OCI-LY1 (cell line): ENCODE measurements at regions not wholly inside any gene's neighbourhood (a gene's known extent, or its start where the extent isn't known, plus 50 kb on each side); places are given as distances from the start of the nearest gene placed in this dataset.

ENCODE experiments used
- H2AFZ ChIP-seq: fragments of 200-600 bp; sonication (generic), shearing (Covaris generic); 2 replicates; pipeline ENCODE4 v1.6.0; 2014; ENCODE audit warnings: antibody characterized with exemption, mild to moderate bottlenecking, low read length
- H3F3A ChIP-seq: fragments of 200-600 bp; sonication (generic), shearing (Covaris generic); 2 replicates; pipeline ENCODE4 v1.6.0; 2014; ENCODE audit warnings: mild to moderate bottlenecking, antibody characterized with exemption, low read length, moderate library complexity; ENCODE audit not compliant: insufficient read depth
- H3K27ac ChIP-seq: fragments of 200-600 bp; sonication (generic); 2 replicates; pipeline ENCODE4 v1.5.1; 2014; ENCODE audit warnings: low read length, mixed run types, mild to moderate bottlenecking, low read depth; ENCODE audit not compliant: poor library complexity, severe bottlenecking
- H3K27me3 ChIP-seq: fragments of 200-600 bp; sonication (generic); 2 replicates; pipeline ENCODE4 v1.6.0; 2014; ENCODE audit warnings: antibody characterized with exemption, mild to moderate bottlenecking, low read length, moderate library complexity; ENCODE audit not compliant: insufficient read depth
- H3K36me3 ChIP-seq: fragments of 200-600 bp; sonication (generic); 2 replicates; pipeline ENCODE4 v1.6.1; 2014; ENCODE audit warnings: mild to moderate bottlenecking, antibody characterized with exemption, low read length, moderate library complexity, mixed read lengths; ENCODE audit not compliant: insufficient read depth
- H3K4me1 ChIP-seq: fragments of 200-600 bp; sonication (generic); 2 replicates; pipeline ENCODE4 v1.5.1; 2014; ENCODE audit warnings: mild to moderate bottlenecking, low read length, moderate library complexity; ENCODE audit not compliant: insufficient read depth, severe bottlenecking
- H3K4me2 ChIP-seq: fragments of 200-600 bp; sonication (generic), shearing (Covaris generic); 2 replicates; pipeline ENCODE4 v1.6.1; 2014; ENCODE audit warnings: low read length
- H3K4me3 ChIP-seq: fragments of 200-600 bp; sonication (generic); 2 replicates; pipeline ENCODE4 v1.5.1; 2014; ENCODE audit warnings: low read length, low read depth, mild to moderate bottlenecking, mixed read lengths; ENCODE audit not compliant: poor library complexity, severe bottlenecking
- H3K79me2 ChIP-seq: fragments of 200-600 bp; shearing (Covaris generic); 2 replicates; pipeline ENCODE4 v1.6.1; 2016; ENCODE audit warnings: mixed run types, low read length, mixed read lengths; ENCODE audit not compliant: insufficient read depth
- H3K9ac ChIP-seq: fragments of 200-600 bp; sonication (generic), shearing (Covaris generic); 2 replicates; pipeline ENCODE4 v1.6.1; 2014; ENCODE audit warnings: mild to moderate bottlenecking, low read length, mixed read lengths
- H3K9me2 ChIP-seq: fragments of 200-600 bp; sonication (generic), shearing (Covaris generic); 2 replicates; pipeline ENCODE4 v1.6.1; 2014; ENCODE audit warnings: low read depth, mild to moderate bottlenecking, low read length, mixed read lengths
- H3K9me3 ChIP-seq: fragments of 200-600 bp; shearing (Covaris generic); 2 replicates; pipeline ENCODE4 v1.6.1; 2014; ENCODE audit warnings: low read length, mixed read lengths
- H4K20me1 ChIP-seq: fragments of 200-600 bp; sonication (generic), shearing (Covaris generic); 2 replicates; pipeline ENCODE4 v1.6.0; 2016; ENCODE audit warnings: mild to moderate bottlenecking, low read length; ENCODE audit not compliant: insufficient read depth
- CTCF ChIP-seq: fragments of 200-600 bp; sonication (generic), shearing (Covaris generic); IDR thresholded peaks from 2 replicates; pipeline ENCODE4 v1.5.1; 2017; ENCODE audit warnings: mild to moderate bottlenecking, antibody characterized with exemption, low read length, moderate library complexity, mixed read lengths
- EZH2 ChIP-seq: fragments of 200-600 bp; sonication (generic), shearing (Covaris generic); IDR thresholded peaks from 2 replicates; pipeline ENCODE4 v1.8.0; 2017; ENCODE audit warnings: borderline replicate concordance, mixed run types, mild to moderate bottlenecking, antibody characterized with exemption, low read length, moderate library complexity, mixed read lengths

- Histone ChIP-seq H3K4me1 (no peaks in the 10 kb centered on the region), H2AFZ (no peak overlapping the region), H3K4me2 (no peak overlapping the region), H3K27me3 (peaks cover 4% of the 10 kb centered on the region; the same call in 1 of the 2 replicates), H3K9me2 (no peaks in the 10 kb centered on the region), H3K79me2 (no peaks in the 10 kb centered on the region), H3K9ac (no peak overlapping the region), H3F3A (no peaks in the 10 kb centered on the region), H3K27ac (no peak overlapping the region), H4K20me1 (no peaks in the 10 kb centered on the region), H3K9me3 (no peaks in the 10 kb centered on the region), H3K4me3 (no peak overlapping the region), H3K36me3 (no peaks in the 10 kb centered on the region)
- TF ChIP-seq CTCF (no peak), EZH2 (no peak)
Measured at GRCh38 chr2:120890566-120891360, 155.1 kb downstream of the GLI2 start.

GRCh38 chr2:120892271-120892966 is 156.8 kb downstream of the GLI2 start:
- Histone ChIP-seq H3K4me2 (no peak overlapping the region), H3K4me1 (no peaks in the 10 kb centered on the region)

More at GRCh38 chr2:120892271-120892966, 156.8 kb downstream of the GLI2 start:
- H3K27me3 ChIP-seq = no peaks in the 10 kb centered on the region; the same call in 1 of the 2 replicates
- H3F3A ChIP-seq = no peaks in the 10 kb centered on the region
- TF ChIP-seq CTCF = no peak
- no peak for TF ChIP-seq EZH2
- H3K9ac ChIP-seq = no peak overlapping the region
- no peak overlapping the region for H3K27ac ChIP-seq
- H4K20me1 ChIP-seq = no peaks in the 10 kb centered on the region
- no peak overlapping the region for H3K4me3 ChIP-seq
- H3K9me2 ChIP-seq = no peaks in the 10 kb centered on the region
- H2AFZ ChIP-seq = no peak overlapping the region
- no peaks in the 10 kb centered on the region for H3K36me3 ChIP-seq
- no peaks in the 10 kb centered on the region for H3K9me3 ChIP-seq
- no peaks in the 10 kb centered on the region for H3K79me2 ChIP-seq
